ENCODE measurements at regions not wholly inside any gene's neighbourhood (a gene's known extent, or its start where the extent isn't known, plus 50 kb on each side); places are given as distances from the start of the nearest gene placed in this dataset.

- 77% methylated on average over 7 of the region's 7 CpGs for WGBS
- no peak for DNase-seq (ENCODE audit: extremely low spot score)
- TF ChIP-seq EP300 (IDR thresholded peaks at IDR 0.05) (no peak), POLR2AphosphoS5 (IDR thresholded peaks at IDR 0.05) (no peak), CTCF (IDR thresholded peaks at IDR 0.05) (no peak), POLR2A (IDR thresholded peaks at IDR 0.05; ENCODE audit: low read depth) (no peak)
- no peaks in the 10 kb centered on the region for H3K27me3 ChIP-seq
- no peak overlapping the region for H3K4me3 ChIP-seq
- peaks cover 0 to 6% (median 0%) of the 10 kb centered on the region in 4 donors for H3K9me3 ChIP-seq
- intact Hi-C loops (cut with DNase I), result no loop called here
- H3K36me3 ChIP-seq, result no peaks in the 10 kb centered on the region
- no peaks in the 10 kb centered on the region for H3K4me1 ChIP-seq
- no peak overlapping the region for H3K27ac ChIP-seq (replicated peaks in 1 of 4)
These were observed 193.3 kb upstream of the PROK2 start for GRCh38 chr3:71978150-71978721.

DNA sequence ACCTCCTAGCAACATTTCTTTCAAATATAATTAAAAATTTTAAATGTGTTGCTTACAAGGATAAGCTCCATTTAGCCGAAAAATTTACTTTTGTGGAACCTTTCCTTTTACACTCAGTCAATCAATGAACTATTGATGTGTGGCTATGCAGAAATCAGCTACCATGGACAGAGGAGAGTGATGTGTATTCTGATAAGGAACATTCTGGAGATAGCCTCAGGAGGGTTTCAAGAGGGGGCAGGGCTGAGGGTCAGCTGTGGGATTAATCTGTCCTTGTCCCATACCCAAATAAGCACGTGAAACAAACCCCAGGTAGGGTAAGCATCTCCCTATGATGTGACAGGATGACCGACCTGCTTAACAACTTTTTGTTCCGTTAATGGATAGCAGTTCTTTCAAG lies 192.6 kb upstream of the PROK2 start:
- no peak overlapping the region for H3K4me3 ChIP-seq
- DNase-seq (ENCODE audit: extremely low spot score), result no peak
- no peaks in the 10 kb centered on the region for H3K36me3 ChIP-seq
- H3K9me3 ChIP-seq, result peaks cover 0 to 6% (median 0%) of the 10 kb centered on the region in 4 donors
- no peaks in the 10 kb centered on the region for H3K27me3 ChIP-seq
- WGBS, result 72% methylated on average over 4 of the region's 4 CpGs
- no peak overlapping the region for H3K27ac ChIP-seq (replicated peaks in 1 of 4)
- H3K4me1 ChIP-seq, result no peaks in the 10 kb centered on the region
- TF ChIP-seq POLR2A (IDR thresholded peaks at IDR 0.05; ENCODE audit: low read depth), result no peak
- no peak for TF ChIP-seq EP300 (IDR thresholded peaks at IDR 0.05)
- no peak for TF ChIP-seq CTCF (IDR thresholded peaks at IDR 0.05)
- no peak for TF ChIP-seq POLR2AphosphoS5 (IDR thresholded peaks at IDR 0.05)
- intact Hi-C loops (cut with DNase I), result no loop called here

- Histone ChIP-seq H3K4me1 (no peaks in the 10 kb centered on the region), H3K27ac (replicated peaks in 1 of 4) (no peak overlapping the region), H3K4me3 (no peak overlapping the region), H3K9me3 (peaks cover 0 to 6% (median 0%) of the 10 kb centered on the region in 4 donors), H3K27me3 (no peaks in the 10 kb centered on the region), H3K36me3 (no peaks in the 10 kb centered on the region)
- TF ChIP-seq CTCF (IDR thresholded peaks at IDR 0.05) (no peak), POLR2A (IDR thresholded peaks at IDR 0.05; ENCODE audit: low read depth) (no peak), EP300 (IDR thresholded peaks at IDR 0.05) (no peak), POLR2AphosphoS5 (IDR thresholded peaks at IDR 0.05) (no peak)
- intact Hi-C loops (cut with DNase I), result no loop called here
- DNase-seq (ENCODE audit: extremely low spot score), result no peak
- WGBS, result 86% methylated on average over 2 of the region's 2 CpGs
These were observed 190.6 kb upstream of the PROK2 start for GRCh38 chr3:71975573-71975972.

DNA sequence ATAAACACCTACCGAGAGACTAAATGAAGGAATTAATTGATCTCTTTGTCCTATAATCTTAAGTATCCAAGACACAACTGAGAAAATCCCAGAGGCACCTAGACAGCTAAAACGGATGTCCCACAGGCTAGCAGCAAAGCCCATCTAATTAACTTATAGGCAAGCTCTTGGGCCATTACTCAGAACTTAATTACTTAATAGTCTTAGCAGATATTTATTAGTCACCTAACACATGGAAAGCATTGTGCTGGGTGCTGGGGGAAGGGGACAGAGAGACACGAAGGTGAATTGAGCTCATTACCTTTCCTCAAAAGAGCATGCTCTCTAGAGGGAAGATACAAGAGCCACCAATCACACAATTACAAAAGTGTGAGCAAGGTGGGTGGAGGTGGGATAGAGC lies 189.8 kb upstream of the PROK2 start:
- Histone ChIP-seq H3K36me3 (no peaks in the 10 kb centered on the region), H3K27me3 (no peaks in the 10 kb centered on the region), H3K27ac (replicated peaks in 1 of 4) (no peak overlapping the region), H3K4me1 (no peaks in the 10 kb centered on the region), H3K4me3 (no peak overlapping the region), H3K9me3 (peaks cover 0 to 6% (median 0%) of the 10 kb centered on the region in 4 donors)
- WGBS, result 89% methylated on average over 3 of the region's 3 CpGs
- TF ChIP-seq POLR2AphosphoS5 (IDR thresholded peaks at IDR 0.05), result no peak
- TF ChIP-seq EP300 (IDR thresholded peaks at IDR 0.05), result no peak
- no peak for TF ChIP-seq CTCF (IDR thresholded peaks at IDR 0.05)
- no peak for TF ChIP-seq POLR2A (IDR thresholded peaks at IDR 0.05; ENCODE audit: low read depth)
- no peak for DNase-seq (ENCODE audit: extremely low spot score)
- intact Hi-C loops (cut with DNase I), result no loop called here

Data from esophagus muscularis mucosa (tissue), 4 donors.